OCI-LY1 (cell line): ENCODE measurements at regions not wholly inside any gene's neighbourhood (a gene's known extent, or its start where the extent isn't known, plus 50 kb on each side); places are given as distances from the start of the nearest gene placed in this dataset.
A peak's percentile ranks its signal among the peaks of the same experiment; 100 is the strongest.

Experiments
- H2AFZ ChIP-seq: fragments of 200-600 bp; sonication (generic), shearing (Covaris generic); 2 replicates; pipeline ENCODE4 v1.6.0; 2014; ENCODE audit warnings: antibody characterized with exemption, mild to moderate bottlenecking, low read length
- H3F3A ChIP-seq: fragments of 200-600 bp; sonication (generic), shearing (Covaris generic); 2 replicates; pipeline ENCODE4 v1.6.0; 2014; ENCODE audit warnings: mild to moderate bottlenecking, antibody characterized with exemption, low read length, moderate library complexity; ENCODE audit not compliant: insufficient read depth
- H3K27ac ChIP-seq: fragments of 200-600 bp; sonication (generic); 2 replicates; pipeline ENCODE4 v1.5.1; 2014; ENCODE audit warnings: low read length, mixed run types, mild to moderate bottlenecking, low read depth; ENCODE audit not compliant: poor library complexity, severe bottlenecking
- H3K27me3 ChIP-seq: fragments of 200-600 bp; sonication (generic); 2 replicates; pipeline ENCODE4 v1.6.0; 2014; ENCODE audit warnings: antibody characterized with exemption, mild to moderate bottlenecking, low read length, moderate library complexity; ENCODE audit not compliant: insufficient read depth
- H3K36me3 ChIP-seq: fragments of 200-600 bp; sonication (generic); 2 replicates; pipeline ENCODE4 v1.6.1; 2014; ENCODE audit warnings: mild to moderate bottlenecking, antibody characterized with exemption, low read length, moderate library complexity, mixed read lengths; ENCODE audit not compliant: insufficient read depth
- H3K4me1 ChIP-seq: fragments of 200-600 bp; sonication (generic); 2 replicates; pipeline ENCODE4 v1.5.1; 2014; ENCODE audit warnings: mild to moderate bottlenecking, low read length, moderate library complexity; ENCODE audit not compliant: insufficient read depth, severe bottlenecking
- H3K4me2 ChIP-seq: fragments of 200-600 bp; sonication (generic), shearing (Covaris generic); 2 replicates; pipeline ENCODE4 v1.6.1; 2014; ENCODE audit warnings: low read length
- H3K4me3 ChIP-seq: fragments of 200-600 bp; sonication (generic); 2 replicates; pipeline ENCODE4 v1.5.1; 2014; ENCODE audit warnings: low read length, low read depth, mild to moderate bottlenecking, mixed read lengths; ENCODE audit not compliant: poor library complexity, severe bottlenecking
- H3K79me2 ChIP-seq: fragments of 200-600 bp; shearing (Covaris generic); 2 replicates; pipeline ENCODE4 v1.6.1; 2016; ENCODE audit warnings: mixed run types, low read length, mixed read lengths; ENCODE audit not compliant: insufficient read depth
- H3K9ac ChIP-seq: fragments of 200-600 bp; sonication (generic), shearing (Covaris generic); 2 replicates; pipeline ENCODE4 v1.6.1; 2014; ENCODE audit warnings: mild to moderate bottlenecking, low read length, mixed read lengths
- H3K9me2 ChIP-seq: fragments of 200-600 bp; sonication (generic), shearing (Covaris generic); 2 replicates; pipeline ENCODE4 v1.6.1; 2014; ENCODE audit warnings: low read depth, mild to moderate bottlenecking, low read length, mixed read lengths
- H3K9me3 ChIP-seq: fragments of 200-600 bp; shearing (Covaris generic); 2 replicates; pipeline ENCODE4 v1.6.1; 2014; ENCODE audit warnings: low read length, mixed read lengths
- H4K20me1 ChIP-seq: fragments of 200-600 bp; sonication (generic), shearing (Covaris generic); 2 replicates; pipeline ENCODE4 v1.6.0; 2016; ENCODE audit warnings: mild to moderate bottlenecking, low read length; ENCODE audit not compliant: insufficient read depth
- CTCF ChIP-seq: fragments of 200-600 bp; sonication (generic), shearing (Covaris generic); IDR thresholded peaks from 2 replicates; pipeline ENCODE4 v1.5.1; 2017; ENCODE audit warnings: mild to moderate bottlenecking, antibody characterized with exemption, low read length, moderate library complexity, mixed read lengths
- EZH2 ChIP-seq: fragments of 200-600 bp; sonication (generic), shearing (Covaris generic); IDR thresholded peaks from 2 replicates; pipeline ENCODE4 v1.8.0; 2017; ENCODE audit warnings: borderline replicate concordance, mixed run types, mild to moderate bottlenecking, antibody characterized with exemption, low read length, moderate library complexity, mixed read lengths

GRCh38 chr6:14730654-14731053 lies 515.2 kb upstream of the JARID2 start:
- H3K27ac ChIP-seq = peak overlapping the region; percentile 90

GRCh38 chr6:14731611-14732010 lies 514.3 kb upstream of the JARID2 start:
- H3K27me3 ChIP-seq = no peaks in the 10 kb centered on the region; the same call in 1 of the 2 replicates
- TF ChIP-seq EZH2 (no peak), CTCF (no peak)
- H2AFZ ChIP-seq = no peak overlapping the region
- no peaks in the 10 kb centered on the region for H4K20me1 ChIP-seq
- no peaks in the 10 kb centered on the region for H3K36me3 ChIP-seq
- H3K9me2 ChIP-seq = no peaks in the 10 kb centered on the region
- no peaks in the 10 kb centered on the region for H3K79me2 ChIP-seq
- no peaks in the 10 kb centered on the region for H3K9me3 ChIP-seq
- no peak overlapping the region for H3K4me2 ChIP-seq
- H3F3A ChIP-seq = no peaks in the 10 kb centered on the region
- no peak overlapping the region for H3K27ac ChIP-seq
- H3K9ac ChIP-seq = no peak overlapping the region
- peaks cover 35% of the 10 kb centered on the region for H3K4me1 ChIP-seq
- no peak overlapping the region for H3K4me3 ChIP-seq

More at GRCh38 chr6:14730654-14731053, 515.2 kb upstream of the JARID2 start:
- H3K27me3 ChIP-seq = no peaks in the 10 kb centered on the region; the same call in 1 of the 2 replicates
- H3K9ac ChIP-seq = no peak overlapping the region
- TF ChIP-seq EZH2 (no peak), CTCF (no peak)
- no peak overlapping the region for H3K4me3 ChIP-seq
- H2AFZ ChIP-seq = no peak overlapping the region
- H4K20me1 ChIP-seq = no peaks in the 10 kb centered on the region
- no peak overlapping the region for H3K4me2 ChIP-seq
- no peaks in the 10 kb centered on the region for H3K9me3 ChIP-seq
- H3K9me2 ChIP-seq = no peaks in the 10 kb centered on the region
- H3K4me1 ChIP-seq = peaks cover 35% of the 10 kb centered on the region
- H3K36me3 ChIP-seq = no peaks in the 10 kb centered on the region
- H3K79me2 ChIP-seq = no peaks in the 10 kb centered on the region
- H3F3A ChIP-seq = no peaks in the 10 kb centered on the region

GRCh38 chr6:14732226-14732843 lies 513.5 kb upstream of the JARID2 start:
- no peaks in the 10 kb centered on the region for H4K20me1 ChIP-seq
- no peak overlapping the region for H3K4me3 ChIP-seq
- H3K27ac ChIP-seq = no peak overlapping the region
- H3F3A ChIP-seq = no peaks in the 10 kb centered on the region
- no peak overlapping the region for H3K9ac ChIP-seq
- H3K36me3 ChIP-seq = no peaks in the 10 kb centered on the region
- TF ChIP-seq CTCF (no peak), EZH2 (no peak)
- H3K9me2 ChIP-seq = no peaks in the 10 kb centered on the region
- H3K9me3 ChIP-seq = no peaks in the 10 kb centered on the region
- H3K27me3 ChIP-seq = no peaks in the 10 kb centered on the region; the same call in 1 of the 2 replicates
- H3K79me2 ChIP-seq = no peaks in the 10 kb centered on the region
- peaks cover 35% of the 10 kb centered on the region for H3K4me1 ChIP-seq
- no peak overlapping the region for H2AFZ ChIP-seq
- H3K4me2 ChIP-seq = no peak overlapping the region
